Ovary (tissue), 3 donors: ENCODE measurements at regions not wholly inside any gene's neighbourhood (a gene's known extent, or its start where the extent isn't known, plus 50 kb on each side); places are given as distances from the start of the nearest gene placed in this dataset.

Source experiments
- POLR2A ChIP-seq: fragments of 450-650 bp; IDR thresholded peaks from one replicate; pipeline ENCODE4 v1.6.1; 2017; ENCODE audit warnings: antibody characterized with exemption, mild to moderate bottlenecking, moderate library complexity
- TF ChIP-seq, protein P1 (sequence below), 3 donors: fragments of 450-650 bp in 2 of 3; fragments of 200-600 bp in 1 of 3; IDR thresholded peaks; one replicate each; pipeline versions ENCODE4 v1.5.1 to v1.8.0; 2016 to 2022; ENCODE audit warnings: antibody characterized with exemption in 3 of 3, mild to moderate bottlenecking in 1 of 3
- donor health status: DM: no; HTN: no; CAD: no.

DNA sequence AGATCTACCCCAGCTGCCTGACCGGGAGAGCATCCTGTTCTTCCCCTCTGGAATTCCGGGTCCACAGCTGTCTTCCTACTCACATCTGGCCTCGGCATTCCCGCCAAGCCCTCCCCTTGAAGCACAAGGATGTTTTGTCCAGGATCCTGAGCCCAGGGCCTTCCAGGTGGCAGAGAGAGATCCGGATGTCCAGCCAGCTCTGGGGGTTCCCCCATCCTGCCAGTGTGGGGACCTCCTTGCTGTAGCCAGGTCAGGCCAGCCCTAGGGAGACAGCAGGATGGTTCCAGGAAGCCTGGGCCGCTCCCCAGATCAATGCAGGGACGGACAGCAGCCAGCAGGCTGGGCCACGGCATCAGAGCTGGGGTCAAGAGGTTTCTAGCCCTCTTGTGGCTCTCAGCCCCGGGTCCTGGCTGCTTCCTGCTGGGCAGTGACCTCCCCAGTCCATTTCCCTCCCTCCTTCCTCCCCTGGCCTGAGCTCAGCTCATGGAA, 55.3 kb downstream of the SOCS3 start:
- TF ChIP-seq, protein P1, sequence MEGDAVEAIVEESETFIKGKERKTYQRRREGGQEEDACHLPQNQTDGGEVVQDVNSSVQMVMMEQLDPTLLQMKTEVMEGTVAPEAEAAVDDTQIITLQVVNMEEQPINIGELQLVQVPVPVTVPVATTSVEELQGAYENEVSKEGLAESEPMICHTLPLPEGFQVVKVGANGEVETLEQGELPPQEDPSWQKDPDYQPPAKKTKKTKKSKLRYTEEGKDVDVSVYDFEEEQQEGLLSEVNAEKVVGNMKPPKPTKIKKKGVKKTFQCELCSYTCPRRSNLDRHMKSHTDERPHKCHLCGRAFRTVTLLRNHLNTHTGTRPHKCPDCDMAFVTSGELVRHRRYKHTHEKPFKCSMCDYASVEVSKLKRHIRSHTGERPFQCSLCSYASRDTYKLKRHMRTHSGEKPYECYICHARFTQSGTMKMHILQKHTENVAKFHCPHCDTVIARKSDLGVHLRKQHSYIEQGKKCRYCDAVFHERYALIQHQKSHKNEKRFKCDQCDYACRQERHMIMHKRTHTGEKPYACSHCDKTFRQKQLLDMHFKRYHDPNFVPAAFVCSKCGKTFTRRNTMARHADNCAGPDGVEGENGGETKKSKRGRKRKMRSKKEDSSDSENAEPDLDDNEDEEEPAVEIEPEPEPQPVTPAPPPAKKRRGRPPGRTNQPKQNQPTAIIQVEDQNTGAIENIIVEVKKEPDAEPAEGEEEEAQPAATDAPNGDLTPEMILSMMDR (IDR thresholded peaks at IDR 0.05): no peak
- no peak for TF ChIP-seq POLR2A
